ENCODE measurements at regions not wholly inside any gene's neighbourhood (a gene's known extent, or its start where the extent isn't known, plus 50 kb on each side); places are given as distances from the start of the nearest gene placed in this dataset.

GRCh38 chr9:30673132-30673531 lies 1711.3 kb upstream of the ACO1 start:
- TF ChIP-seq POLR2A (IDR thresholded peaks at IDR 0.05) (no peak), CTCF (IDR thresholded peaks at IDR 0.05) (no peak), EP300 (IDR thresholded peaks at IDR 0.05) (no peak), POLR2AphosphoS5 (IDR thresholded peaks at IDR 0.05) (no peak)

Measured in sigmoid colon (tissue), 4 donors.